NCI-H524 treated with DMSO at 0.1 percent for 48 hours (cell line): ENCODE measurements at regions not wholly inside any gene's neighbourhood (a gene's known extent, or its start where the extent isn't known, plus 50 kb on each side); places are given as distances from the start of the nearest gene placed in this dataset.

ENCODE experiments used
- DNase-seq: peaks from one replicate; lab custom pipeline; 2025; lab: John Stamatoyannopoulos, UW

GRCh38 chr3:72490688-72491435 lies 357.4 kb downstream of the SHQ1 start:
- DNase-seq, result no peak

- peak; percentile 86 for DNase-seq
Observed at GRCh38 chr3:72489901-72490300, 358.3 kb downstream of the SHQ1 start.

GRCh38 chr3:72488738-72489035 lies 359.6 kb downstream of the SHQ1 start:
- DNase-seq, result no peak

- DNase-seq, result no peak
Observed at GRCh38 chr3:72487946-72488737, 360.1 kb downstream of the SHQ1 start.

- DNase-seq, result no peak
Observed at GRCh38 chr3:72487078-72487765, 361.0 kb downstream of the SHQ1 start.

GRCh38 chr3:72485641-72486040 lies 362.6 kb downstream of the SHQ1 start:
- no peak for DNase-seq

GRCh38 chr3:72483554-72484104 lies 364.6 kb downstream of the SHQ1 start:
- DNase-seq, result no peak

GRCh38 chr3:72482589-72483321 lies 365.5 kb downstream of the SHQ1 start:
- DNase-seq, result no peak

- DNase-seq, result no peak
Observed at GRCh38 chr3:72481542-72481941, 366.7 kb downstream of the SHQ1 start.

GRCh38 chr3:72480366-72480765 lies 367.9 kb downstream of the SHQ1 start:
- DNase-seq, result no peak

- DNase-seq, result no peak
Observed at GRCh38 chr3:72479651-72480215, 368.5 kb downstream of the SHQ1 start.

- DNase-seq, result no peak
Observed at GRCh38 chr3:72476139-72476483, 372.1 kb downstream of the SHQ1 start.

GRCh38 chr3:72475258-72476138 lies 372.7 kb downstream of the SHQ1 start:
- DNase-seq, result no peak

- DNase-seq, result no peak
Observed at GRCh38 chr3:72474775-72475174, 373.5 kb downstream of the SHQ1 start.

GRCh38 chr3:72473156-72473555 lies 375.1 kb downstream of the SHQ1 start:
- no peak for DNase-seq

- DNase-seq, result no peak
Observed at GRCh38 chr3:72470904-72471417, 377.3 kb downstream of the SHQ1 start.

GRCh38 chr3:72465853-72466252 lies 382.4 kb downstream of the SHQ1 start:
- DNase-seq, result no peak

GRCh38 chr3:72463083-72463482 lies 385.2 kb downstream of the SHQ1 start:
- DNase-seq, result no peak

GRCh38 chr3:72462595-72463011 lies 385.6 kb downstream of the SHQ1 start:
- DNase-seq, result no peak

GRCh38 chr3:72461787-72462186 lies 386.5 kb downstream of the SHQ1 start:
- no peak for DNase-seq
